ENCODE measurements at regions not wholly inside any gene's neighbourhood (a gene's known extent, or its start where the extent isn't known, plus 50 kb on each side); places are given as distances from the start of the nearest gene placed in this dataset.
"Not testable (repeated sequence)": the region's sequence is repeated elsewhere in the genome, so short reads cannot be mapped to it uniquely, and the experiment has no call there.

DNA sequence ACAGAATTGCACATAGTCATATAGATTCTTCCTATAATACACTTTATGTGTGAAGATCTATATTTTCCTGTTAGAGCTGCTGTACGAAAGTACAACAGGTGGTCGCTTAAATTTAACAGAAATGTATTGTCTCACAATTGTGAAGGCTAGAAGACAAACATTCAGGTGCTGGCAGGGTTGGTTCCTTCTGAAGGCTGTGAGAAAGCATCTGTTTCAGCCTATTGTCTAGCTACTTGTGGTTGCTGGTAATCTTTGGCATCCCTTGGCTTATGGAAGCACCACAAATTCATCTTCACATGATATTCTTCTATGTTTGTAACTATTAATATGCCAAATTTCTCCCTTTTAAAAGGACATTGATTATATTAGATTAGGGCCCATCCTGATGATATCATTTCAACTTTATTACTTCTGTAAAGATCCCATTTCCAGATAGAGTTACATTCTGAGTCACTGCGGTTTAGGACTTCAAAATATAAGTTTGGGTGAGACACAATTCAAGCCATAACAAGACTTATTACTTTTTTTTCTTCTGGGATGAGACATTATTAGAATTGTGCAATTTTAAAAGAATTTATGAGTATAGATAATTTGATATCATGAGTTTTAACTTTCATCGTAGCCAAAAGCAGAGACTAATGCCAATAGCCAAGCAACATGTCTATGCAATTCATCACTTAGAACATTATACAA is 248.1 kb upstream of the BCHE start:
- no peak for DNase-seq (ENCODE audit: low read depth)

DNA sequence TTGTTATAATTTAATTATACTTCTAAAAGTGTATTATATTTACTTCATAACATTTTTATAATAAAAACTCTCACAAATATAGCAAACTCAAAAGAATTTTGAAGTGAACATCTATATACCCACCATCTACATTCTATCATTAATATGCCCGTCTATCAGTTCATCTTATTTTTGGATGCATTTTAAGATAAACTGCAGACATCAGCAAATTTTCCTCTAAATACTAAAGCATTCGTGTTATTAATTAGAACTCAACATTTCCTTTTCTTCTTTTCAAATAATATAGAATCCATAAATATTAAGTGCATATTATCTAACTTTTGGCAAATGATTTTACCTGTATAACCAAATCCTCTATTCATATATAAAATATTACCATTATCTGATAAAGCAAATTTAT is 242.9 kb upstream of the BCHE start:
- DNase-seq (ENCODE audit: low read depth), result no peak

DNA sequence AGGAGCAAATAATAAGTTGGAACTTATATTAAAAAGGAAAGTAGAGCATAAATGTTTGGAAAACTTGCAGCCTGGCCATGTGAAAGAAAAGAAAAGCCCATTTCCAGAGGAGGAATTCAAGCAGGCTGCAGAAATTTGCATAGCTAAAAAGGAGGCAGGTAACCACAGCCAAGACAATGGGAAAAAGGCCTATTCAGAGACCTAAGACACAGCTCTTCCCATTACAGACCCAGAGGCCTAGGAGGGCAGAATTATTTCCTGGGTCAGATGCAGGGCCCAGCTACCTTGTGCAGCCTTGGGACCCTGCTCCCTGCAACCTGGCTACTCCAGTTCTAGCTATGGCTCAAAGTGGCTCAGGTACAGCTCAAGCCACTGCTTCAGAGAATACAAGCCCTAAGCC is 234.6 kb upstream of the BCHE start:
- no peak for DNase-seq (ENCODE audit: low read depth)

DNA sequence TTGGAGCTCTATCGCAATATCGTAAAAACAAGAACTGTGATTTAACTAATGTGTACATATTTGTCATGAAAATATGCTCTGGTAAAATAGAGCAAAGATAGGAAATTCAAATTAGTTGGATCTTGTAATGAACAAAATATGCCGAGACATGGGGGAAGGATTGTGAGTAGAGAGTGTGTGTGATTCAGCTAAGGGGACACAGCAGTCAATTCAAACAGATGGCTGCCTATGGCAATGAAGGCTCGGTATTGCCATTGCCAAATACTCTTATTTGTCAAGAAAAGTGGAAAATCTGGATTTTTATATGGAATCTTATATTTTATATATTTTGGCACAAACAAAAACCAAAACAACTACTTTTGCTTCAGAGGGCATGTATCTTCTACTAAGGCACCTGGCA is 227.3 kb upstream of the BCHE start:
- DNase-seq (ENCODE audit: low read depth), result no peak

DNA sequence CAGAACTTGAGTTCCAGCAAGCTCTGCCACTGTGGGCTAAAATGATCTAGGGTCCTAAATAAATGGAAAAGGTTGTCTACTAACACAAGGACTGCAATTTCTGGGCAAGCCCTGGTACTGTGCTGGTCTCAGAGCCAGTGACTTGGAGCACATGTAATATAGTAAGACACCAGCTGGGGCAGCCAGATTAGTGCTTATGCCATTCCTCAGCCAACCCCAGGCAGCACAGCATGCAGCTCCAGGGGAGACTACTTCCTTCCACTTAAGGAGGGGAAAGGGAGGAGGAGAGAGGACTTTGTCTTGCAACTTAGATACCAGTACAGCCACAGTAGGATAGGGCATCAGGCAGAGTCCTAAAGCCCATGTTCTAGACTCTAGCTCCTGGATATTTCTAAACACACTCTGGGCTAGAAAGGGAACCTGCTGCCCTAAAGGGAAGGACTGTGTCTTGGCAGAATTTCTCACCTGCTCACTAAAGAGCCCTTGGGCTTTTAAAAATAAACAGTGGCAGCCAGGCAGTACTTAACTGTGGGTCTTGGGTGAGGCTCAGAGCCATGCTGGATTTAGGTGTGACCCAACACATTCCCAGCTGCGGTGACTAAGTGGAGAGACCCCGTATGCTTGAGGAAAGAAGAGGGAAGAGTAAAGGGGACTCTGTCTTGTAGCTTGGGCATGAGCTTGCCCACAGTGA is 223.7 kb upstream of the BCHE start:
- no peak for DNase-seq (ENCODE audit: low read depth)

DNA sequence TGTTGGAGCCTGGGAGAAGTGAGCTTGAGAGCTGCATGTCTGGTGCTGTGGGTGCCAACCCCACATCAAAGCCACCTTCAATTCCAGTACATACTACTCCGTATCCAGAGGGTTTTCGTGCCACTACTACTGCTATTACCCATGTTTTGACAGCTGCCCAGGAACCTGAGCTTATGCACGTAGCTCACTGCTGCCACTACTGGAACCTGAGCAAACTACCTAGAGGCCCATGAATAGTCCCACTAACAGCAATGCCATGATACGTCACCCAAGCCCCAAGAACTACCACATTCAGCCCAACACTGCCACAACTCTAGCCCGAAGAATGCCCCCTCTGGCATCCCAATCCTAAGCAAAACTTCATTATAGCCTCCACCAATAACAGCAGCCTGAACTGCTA is 215.2 kb upstream of the BCHE start:
- no peak for DNase-seq (ENCODE audit: low read depth)

DNA sequence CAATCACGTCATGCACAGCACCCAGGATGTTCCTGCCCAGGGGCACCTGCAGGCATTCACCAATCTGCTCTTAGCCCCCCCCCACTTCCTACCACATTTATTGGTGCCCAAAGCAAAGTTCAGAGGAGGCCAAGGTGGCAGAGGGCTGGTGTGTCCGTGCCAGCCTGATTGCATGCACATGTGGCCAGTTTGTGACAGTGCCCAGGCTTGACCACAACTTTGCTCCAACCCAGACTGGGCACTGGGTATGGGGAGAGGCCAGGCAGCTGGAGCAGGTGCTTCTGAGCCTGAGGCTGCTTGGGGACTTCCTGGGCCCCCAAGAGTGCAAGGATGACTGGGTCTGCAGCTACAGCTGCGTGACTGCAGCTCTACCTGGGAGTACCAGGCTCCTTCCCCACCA is 192.3 kb upstream of the BCHE start:
- no peak for DNase-seq (ENCODE audit: low read depth)

DNA sequence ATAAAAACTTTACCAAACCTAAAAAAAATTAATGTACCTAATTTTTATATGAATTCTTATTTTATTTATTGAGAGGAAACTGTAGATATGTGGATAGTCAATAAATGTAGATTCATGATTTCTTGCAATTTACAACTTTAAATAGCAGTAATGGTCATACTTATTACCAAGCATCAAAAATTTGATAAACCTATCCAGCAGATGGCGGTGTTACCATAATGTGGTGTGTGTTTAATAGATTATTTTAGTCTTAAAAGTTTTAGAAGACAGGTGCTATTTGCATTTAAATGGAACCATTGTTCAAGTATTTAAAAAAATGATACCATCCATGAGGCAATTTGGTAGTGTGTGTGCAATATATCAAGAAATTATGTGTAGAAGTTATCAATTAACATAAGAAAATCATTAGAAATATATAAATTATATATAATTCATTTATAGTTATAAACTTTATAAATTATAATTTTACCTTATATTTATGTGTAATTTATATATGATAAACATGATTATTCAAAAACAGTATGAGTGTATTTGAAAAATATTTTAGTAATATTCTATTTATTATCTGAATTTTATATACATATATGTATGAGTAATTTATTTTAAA is 176.0 kb upstream of the BCHE start:
- no peak for DNase-seq (ENCODE audit: low read depth)

DNA sequence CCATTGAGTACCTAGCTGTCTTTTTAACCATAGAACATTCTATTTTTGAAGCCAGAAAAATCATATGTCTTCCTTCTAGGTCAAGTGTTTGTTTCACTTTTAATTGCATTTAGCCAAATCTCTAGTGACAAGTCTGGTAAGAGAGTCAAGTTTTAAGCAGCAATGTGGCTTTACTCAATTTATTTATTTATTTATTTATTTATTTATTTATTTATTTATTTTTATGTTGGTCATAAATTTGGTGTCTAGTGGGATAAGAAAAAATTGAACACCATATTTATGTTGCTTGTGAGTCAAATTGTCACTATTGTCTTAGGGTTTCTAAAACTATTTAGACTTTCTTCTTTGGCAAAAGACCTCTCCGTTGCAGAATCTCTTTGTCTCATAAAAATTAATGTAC is 174.5 kb upstream of the BCHE start:
- DNase-seq (ENCODE audit: low read depth), result no peak

DNA sequence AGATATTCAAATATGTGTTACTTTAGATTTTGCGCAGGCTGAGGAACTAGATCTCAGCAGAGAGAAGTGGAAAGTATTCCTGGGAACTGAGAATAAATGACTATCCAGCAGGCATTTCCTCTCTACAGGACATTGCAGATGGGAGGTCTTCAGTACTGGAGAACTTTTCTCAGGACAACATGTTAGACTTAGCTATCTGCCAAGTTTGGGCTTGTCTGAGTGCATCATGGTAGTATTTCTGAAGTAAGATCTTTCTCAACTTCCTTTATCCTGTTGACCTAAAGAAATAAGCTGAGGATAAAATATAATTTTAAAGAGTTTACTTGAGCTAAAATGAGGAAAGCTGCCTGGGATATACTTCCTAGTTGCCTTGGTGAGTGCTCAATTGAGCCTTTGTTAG is 167.9 kb upstream of the BCHE start:
- no peak for DNase-seq (ENCODE audit: low read depth)

DNA sequence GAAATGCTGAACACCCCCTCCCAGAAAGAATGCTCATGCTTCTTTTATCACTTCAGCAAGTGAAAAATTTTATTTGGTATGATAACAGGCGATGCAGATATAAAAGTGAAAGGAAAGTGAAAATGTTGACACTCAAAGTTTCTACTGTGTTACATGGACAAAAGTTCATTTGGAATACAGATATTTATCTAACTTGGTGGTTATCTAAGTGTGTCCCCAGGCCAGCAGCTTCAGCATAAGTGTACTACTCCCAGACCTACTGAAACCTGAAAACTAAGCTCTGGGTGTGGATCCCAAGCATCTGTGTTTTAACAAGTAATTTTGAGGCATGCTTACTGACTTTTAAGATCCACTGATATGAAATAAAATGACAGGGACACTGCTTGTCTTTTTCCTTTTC is 157.1 kb upstream of the BCHE start:
- no peak for DNase-seq (ENCODE audit: low read depth)

DNA sequence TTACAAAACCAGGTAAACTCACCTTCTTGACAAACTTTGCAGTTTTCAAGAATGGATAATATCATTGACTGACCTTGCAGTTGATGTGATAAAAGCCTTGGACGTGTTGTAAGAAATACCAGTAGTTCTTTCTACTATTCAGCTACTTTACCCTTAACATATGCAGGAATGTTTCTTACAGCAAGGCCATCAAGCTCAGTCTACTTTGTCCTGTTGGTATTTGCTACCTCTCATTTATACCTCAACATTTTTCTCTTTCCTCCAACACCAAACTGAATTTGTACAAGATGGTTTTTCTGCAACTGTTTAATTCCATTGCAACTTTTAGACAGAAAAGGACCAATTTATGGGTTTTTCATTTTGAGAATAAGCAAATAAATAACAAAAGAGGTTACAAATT is 147.4 kb upstream of the BCHE start:
- DNase-seq (ENCODE audit: low read depth), result no peak

DNA sequence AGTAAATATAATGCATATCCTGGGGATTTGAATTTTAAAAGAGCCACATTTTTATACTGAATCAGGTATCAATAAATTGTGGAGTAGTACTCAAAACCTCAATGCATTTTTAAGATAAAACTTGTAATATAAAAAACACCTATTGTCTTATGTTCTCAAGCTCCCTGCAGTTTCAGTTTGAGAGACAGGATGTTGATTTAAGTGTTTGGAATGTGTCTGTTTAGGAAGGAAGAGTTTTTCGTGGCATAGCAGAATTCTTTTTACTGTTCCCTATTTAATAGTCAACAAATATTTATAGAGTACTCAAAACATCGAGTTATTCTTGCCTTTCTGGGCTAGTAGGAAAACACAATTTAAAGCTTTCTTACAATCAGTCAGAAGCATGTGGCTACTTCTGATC is 146.1 kb upstream of the BCHE start:
- no peak for DNase-seq (ENCODE audit: low read depth)

DNA sequence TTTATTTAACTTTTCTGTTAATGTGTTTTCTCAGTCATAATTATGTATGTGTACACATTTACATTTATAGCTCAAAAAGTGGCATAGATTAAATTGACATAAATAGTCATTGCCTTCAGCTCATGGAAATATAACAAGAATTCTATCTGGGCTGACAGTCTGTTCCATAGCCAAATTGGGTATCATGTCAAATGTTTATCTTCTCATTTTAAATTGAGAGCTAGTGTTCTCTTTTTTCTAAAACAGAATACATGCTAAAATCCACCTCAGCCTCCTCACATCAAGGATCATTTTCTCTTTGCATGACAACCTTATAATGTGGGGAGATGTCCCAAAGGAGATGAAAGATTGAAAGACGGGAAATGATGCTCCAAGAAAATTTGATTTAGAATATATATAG is 144.1 kb upstream of the BCHE start:
- no peak for DNase-seq (ENCODE audit: low read depth)

DNA sequence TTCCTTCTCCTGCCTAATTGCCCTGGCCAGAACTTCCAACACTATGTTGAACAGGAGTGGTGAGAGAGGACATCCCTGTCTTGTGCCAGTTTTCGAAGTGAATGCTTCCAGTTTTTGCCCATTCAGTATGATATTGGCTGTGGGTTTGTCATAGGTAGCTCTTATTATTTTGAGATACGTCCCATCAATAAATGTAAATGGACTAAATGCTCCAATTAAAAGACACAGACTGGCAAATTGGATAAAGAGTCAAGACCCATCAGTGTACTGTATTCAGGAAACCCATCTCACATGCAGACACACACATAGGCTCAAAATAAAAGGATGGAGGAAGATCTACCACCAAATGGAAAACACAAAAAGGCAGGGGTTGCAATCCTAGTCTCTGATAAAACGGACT is 123.6 kb upstream of the BCHE start:
- not testable (repeated sequence) for DNase-seq (ENCODE audit: low read depth)

DNA sequence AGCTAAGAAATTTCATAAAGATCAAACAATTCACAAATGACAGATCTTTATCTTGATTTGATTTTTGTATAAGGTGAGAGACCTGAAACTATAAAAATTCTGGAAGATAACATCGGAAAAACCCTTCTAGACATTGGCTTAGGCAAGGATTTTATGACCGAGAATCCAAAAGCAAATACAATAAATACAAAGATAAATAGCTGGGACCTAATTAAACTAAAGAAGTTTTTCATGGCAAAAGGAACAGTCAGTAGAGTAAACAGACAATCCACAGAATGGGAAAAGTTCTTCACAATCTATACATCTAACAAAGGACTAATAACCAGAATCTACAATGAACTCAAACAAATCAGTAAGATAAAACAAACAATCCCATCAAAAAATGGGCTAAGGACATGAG is 116.9 kb upstream of the BCHE start:
- DNase-seq (ENCODE audit: low read depth), result no peak

DNA sequence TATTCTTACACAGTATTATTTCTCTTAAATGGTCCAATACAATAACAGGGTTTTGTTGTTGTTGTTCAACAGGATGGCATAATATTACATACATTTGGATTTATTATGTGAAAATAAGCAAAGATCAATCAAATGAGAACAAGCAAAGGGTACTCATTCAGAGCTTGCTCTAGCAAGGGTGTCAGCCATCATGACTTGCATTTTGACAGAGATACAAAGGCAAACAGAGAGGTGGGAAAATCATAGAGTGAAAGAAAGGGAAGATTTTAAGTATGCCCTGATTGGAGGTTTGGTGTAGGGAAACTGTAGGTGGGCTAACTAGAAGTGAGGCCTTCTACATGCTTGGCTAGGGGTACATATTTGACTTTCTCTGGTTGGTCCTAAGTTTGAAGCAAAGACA is 109.1 kb upstream of the BCHE start:
- DNase-seq (ENCODE audit: low read depth), result no peak

DNA sequence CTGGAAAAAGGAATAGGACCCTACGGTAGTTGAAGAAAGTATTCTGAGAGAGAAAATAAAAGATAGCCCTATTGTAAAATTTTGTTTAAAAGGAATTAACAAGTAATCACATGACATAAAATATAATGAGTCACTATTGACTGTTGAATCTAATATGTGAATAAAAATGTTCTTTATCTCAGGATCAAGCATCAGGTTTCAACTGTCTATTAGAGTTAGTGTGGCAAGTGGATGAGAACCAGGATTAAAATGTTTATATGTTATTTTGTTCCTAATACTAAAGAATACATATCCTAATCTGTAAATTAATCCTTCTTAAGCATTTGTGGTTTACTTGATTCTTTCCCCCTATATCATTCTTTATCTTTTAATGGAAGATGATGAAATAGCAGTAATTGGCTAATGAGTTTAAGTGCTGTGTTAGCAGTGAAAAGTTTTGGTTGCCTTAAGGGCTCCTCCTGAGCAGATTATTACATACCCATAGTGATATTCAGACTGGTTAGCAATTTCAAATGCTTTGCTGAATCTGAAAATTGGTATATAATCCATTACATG is 101.8 kb upstream of the BCHE start:
- no peak for DNase-seq (ENCODE audit: low read depth)

DNA sequence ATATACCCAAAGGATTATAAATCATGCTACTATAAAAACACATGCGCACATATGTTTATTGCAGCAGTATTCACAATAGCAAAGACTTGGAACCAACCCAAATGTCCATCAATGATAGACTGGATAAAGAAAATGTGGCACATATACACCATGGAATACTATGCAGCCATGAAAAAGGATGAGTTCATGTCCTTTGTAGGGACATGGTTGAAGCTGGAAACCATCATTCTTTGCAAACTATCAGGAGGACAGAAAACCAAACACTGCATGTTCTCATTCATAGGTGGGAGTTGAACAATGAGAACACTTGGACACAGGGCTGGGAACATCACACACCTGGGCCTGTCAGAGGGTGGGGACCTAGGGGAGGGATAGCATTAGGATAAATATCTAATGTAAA is 98.9 kb upstream of the BCHE start:
- not testable (repeated sequence) for DNase-seq (ENCODE audit: low read depth)

DNA sequence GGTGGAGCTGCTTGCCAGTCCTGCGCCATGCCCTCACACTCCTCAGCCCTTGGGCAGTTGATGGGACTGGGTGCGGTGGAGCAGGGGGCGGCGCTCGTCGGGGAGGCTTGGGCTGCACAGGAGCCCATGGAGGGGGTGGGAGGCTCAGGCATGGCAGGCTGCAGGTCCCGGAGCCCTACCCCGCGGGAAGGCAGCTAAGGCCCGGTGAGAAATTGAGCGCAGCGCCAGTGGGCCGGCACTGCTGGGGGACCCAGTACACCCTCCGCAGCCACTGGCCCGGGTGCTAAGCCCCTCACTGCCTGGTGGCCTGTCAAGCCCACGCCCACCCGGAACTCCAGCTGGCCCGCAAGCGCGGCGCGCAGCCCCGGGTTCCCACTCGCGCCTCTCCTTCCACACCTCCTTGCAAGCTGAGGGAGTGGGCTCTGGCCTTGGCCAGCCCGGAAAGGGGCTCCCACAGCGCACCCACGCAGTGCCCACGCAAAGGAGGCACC is 87.1 kb upstream of the BCHE start:
- DNase-seq (ENCODE audit: low read depth), result not testable (repeated sequence)

DNA sequence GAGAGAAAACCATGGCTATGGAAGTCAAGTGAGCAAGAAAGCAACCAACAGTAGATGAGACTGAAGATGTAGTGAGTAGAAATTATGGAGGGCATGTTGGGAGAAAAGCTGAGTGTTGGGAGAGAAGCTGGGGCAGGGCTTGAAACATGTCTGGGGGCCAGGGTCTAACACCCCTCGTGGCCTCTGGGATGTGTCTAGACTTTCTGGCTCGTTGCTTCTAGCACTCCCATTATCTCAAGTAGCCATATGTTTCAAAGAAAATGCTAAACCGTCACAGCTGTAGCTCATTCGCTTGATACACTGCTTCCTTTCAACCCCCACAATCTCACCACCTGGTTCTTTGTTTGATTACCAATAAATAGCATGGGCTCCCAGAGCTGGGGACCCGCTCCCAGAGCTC is 83.8 kb upstream of the BCHE start:
- DNase-seq (ENCODE audit: low read depth), result no peak

DNA sequence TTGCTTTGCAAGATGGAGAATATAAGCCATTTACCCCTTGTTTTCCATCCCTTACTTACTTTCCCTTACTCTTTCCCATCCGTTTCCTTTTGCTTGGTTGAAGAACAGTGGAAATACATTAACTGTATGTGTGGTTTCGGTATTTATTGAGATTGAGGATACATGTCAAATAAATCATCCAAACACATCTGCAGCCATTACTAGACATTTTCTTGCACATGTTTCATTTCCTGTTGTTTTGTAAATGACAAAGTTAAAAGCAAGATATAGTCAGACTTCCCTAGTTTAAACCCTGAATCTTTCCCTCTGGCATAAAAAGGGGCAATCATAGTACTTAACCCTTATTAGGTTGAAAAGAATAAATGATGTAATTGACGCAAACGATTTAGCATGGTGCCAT is 82.1 kb upstream of the BCHE start:
- no peak for DNase-seq (ENCODE audit: low read depth)

DNA sequence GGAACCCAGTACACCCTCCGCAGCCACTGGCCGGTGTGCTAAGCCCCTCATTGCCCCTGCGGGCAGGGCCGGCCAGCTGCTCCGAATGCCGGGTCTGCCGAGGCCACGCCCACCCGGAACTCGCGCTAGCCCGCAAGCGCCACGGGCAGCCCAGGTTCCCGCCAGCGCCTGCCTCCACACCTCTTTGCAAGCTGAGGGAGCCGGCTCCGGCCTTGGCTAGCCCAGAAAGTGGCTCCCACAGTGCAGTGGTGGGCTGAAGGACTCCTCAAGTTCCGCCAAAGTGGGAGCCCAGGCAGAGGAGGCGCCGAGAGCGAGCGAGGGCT is 81.4 kb upstream of the BCHE start:
- DNase-seq (ENCODE audit: low read depth), result peak; percentile 20

Measured in Daoy (cell line).